GM21619 (cell line): ENCODE measurements at regions not wholly inside any gene's neighbourhood (a gene's known extent, or its start where the extent isn't known, plus 50 kb on each side); places are given as distances from the start of the nearest gene placed in this dataset.
"Not testable (repeated sequence)": the region's sequence is repeated elsewhere in the genome, so short reads cannot be mapped to it uniquely, and the experiment has no call there.

ENCODE experiments used
- ATAC-seq: cut with Tn5 transposase; IDR thresholded peaks from one replicate; pipeline ENCODE4 v1.9.1; 2021; ENCODE audit not compliant: unreplicated experiment

GRCh38 chr1:5688081-5689077, 303.8 kb downstream of the NPHP4 start:
- ATAC-seq: no peak

- ATAC-seq: no peak
Measured at GRCh38 chr1:5686925-5687706, 305.1 kb downstream of the NPHP4 start.

GRCh38 chr1:5686195-5686594, 306.0 kb downstream of the NPHP4 start:
- no peak for ATAC-seq

- no peak for ATAC-seq
Measured at GRCh38 chr1:5685446-5686040, 306.7 kb downstream of the NPHP4 start.

GRCh38 chr1:5684791-5685190, 307.4 kb downstream of the NPHP4 start:
- no peak for ATAC-seq

GRCh38 chr1:5683446-5683845, 308.8 kb downstream of the NPHP4 start:
- ATAC-seq: no peak

GRCh38 chr1:5682626-5683225, 309.5 kb downstream of the NPHP4 start:
- no peak for ATAC-seq

- ATAC-seq: no peak
Measured at GRCh38 chr1:5681654-5682053, 310.6 kb downstream of the NPHP4 start.

- no peak for ATAC-seq
Measured at GRCh38 chr1:5680600-5680999, 311.6 kb downstream of the NPHP4 start.

GRCh38 chr1:5678759-5679158, 313.5 kb downstream of the NPHP4 start:
- no peak for ATAC-seq

- not testable (repeated sequence) for ATAC-seq
Measured at GRCh38 chr1:5672355-5672754, 319.9 kb downstream of the NPHP4 start.

GRCh38 chr1:5670590-5671350, 321.5 kb downstream of the NPHP4 start:
- no peak for ATAC-seq

GRCh38 chr1:5667513-5668325, 324.5 kb downstream of the NPHP4 start:
- no peak for ATAC-seq

GRCh38 chr1:5664906-5665875, 327.0 kb downstream of the NPHP4 start:
- no peak for ATAC-seq

- no peak for ATAC-seq
Measured at GRCh38 chr1:5664081-5664768, 328.0 kb downstream of the NPHP4 start.

GRCh38 chr1:5662744-5663126, 329.5 kb downstream of the NPHP4 start:
- ATAC-seq: no peak

GRCh38 chr1:5662086-5662743, 330.0 kb downstream of the NPHP4 start:
- no peak for ATAC-seq
